B cell (primary cell): ENCODE measurements at regions not wholly inside any gene's neighbourhood (a gene's known extent, or its start where the extent isn't known, plus 50 kb on each side); places are given as distances from the start of the nearest gene placed in this dataset.

Source experiments
- ATAC-seq: fragments of 200-7000 bp; cut with Tn5 transposase; one replicate; pipeline ENCODE4 v1.10.0; 2021; ENCODE audit warnings: low read depth, mild to moderate bottlenecking, moderate number of reproducible peaks, moderate library complexity
- CTCF ChIA-PET: fragments of 350-600 bp; sonication (Branson Sonifier 250); formaldehyde crosslinking; loops from one replicate; lab custom pipeline; 2021; ENCODE audit warnings: antibody characterized with exemption, inconsistent platforms; lab: Charles Lee
- POLR2A ChIA-PET: fragments of 350-600 bp; sonication (Branson Sonifier 250); formaldehyde crosslinking; loops from one replicate; lab custom pipeline; 2021; ENCODE audit warnings: antibody characterized with exemption; lab: Charles Lee
- DNase-seq: peaks from one replicate; pipeline ENCODE4 v3.0.0; 2013
- H2AFZ ChIP-seq: 2 replicates; pipeline ENCODE4 v1.6.1; 2012; ENCODE audit warnings: mild to moderate bottlenecking, low read depth, low read length; ENCODE audit not compliant: insufficient read depth, poor library complexity, severe bottlenecking
- H3K27ac ChIP-seq, 2 donors: 1 replicate in 1 of 2; 2 replicates in 1 of 2; pipeline ENCODE4 v1.5.1; 2012 to 2013; ENCODE audit warnings: low read length in 2 of 2, mild to moderate bottlenecking in 2 of 2, moderate library complexity in 1 of 2
- H3K27me3 ChIP-seq, 4 experiments: fragments of 200-600 bp in 1 of 4; sonication (generic) in 1 of 4; replicated peaks in 1 of 4; 1 replicate in 2 of 4; 2 replicates in 2 of 4; pipeline versions ENCODE4 v1.6.1 to v1.7.0; 2013 to 2016; ENCODE audit warnings: low read length in 3 of 4, mild to moderate bottlenecking in 2 of 4, mixed read lengths in 1 of 4, moderate library complexity in 1 of 4; ENCODE audit not compliant: insufficient read depth in 4 of 4, control insufficient read depth in 3 of 4; ENCODE audit errors: control extremely low read depth in 1 of 4
- H3K36me3 ChIP-seq, 2 experiments: replicated peaks in 1 of 2; 1 replicate in 1 of 2; 2 replicates in 1 of 2; pipeline versions ENCODE4 v1.6.1 to v1.7.1; 2013; ENCODE audit warnings: low read length in 1 of 2; ENCODE audit not compliant: insufficient read depth in 2 of 2, control insufficient read depth in 1 of 2; ENCODE audit errors: control extremely low read depth in 1 of 2, extremely low read depth in 1 of 2
- H3K4me1 ChIP-seq, 2 donors: fragments of 200-600 bp in 1 of 2; sonication (generic) in 1 of 2; 1 replicate in 1 of 2; 2 replicates in 1 of 2; pipeline versions ENCODE4 v1.5.1 to v1.6.1; 2013 to 2017; ENCODE audit warnings: low read length in 2 of 2; ENCODE audit not compliant: control insufficient read depth in 2 of 2, insufficient read depth in 2 of 2
- H3K4me2 ChIP-seq: replicated peaks from 2 replicates; pipeline ENCODE3; 2012; ENCODE audit warnings: mild to moderate bottlenecking, low read depth, low read length; ENCODE audit not compliant: poor library complexity, severe bottlenecking
- H3K4me3 ChIP-seq, 5 experiments: fragments of 200-600 bp in 1 of 5; sonication (generic) in 1 of 5; 1 replicate in 3 of 5; 2 replicates in 2 of 5; pipeline versions ENCODE4 v1.5.1 to v1.7.0; 2011 to 2016; ENCODE audit warnings: low read length in 4 of 5, mild to moderate bottlenecking in 4 of 5, low read depth in 2 of 5, control low read depth in 1 of 5, moderate library complexity in 1 of 5; ENCODE audit not compliant: insufficient read depth in 1 of 5; ENCODE audit errors: control extremely low read depth in 1 of 5, extremely low read depth in 1 of 5
- H3K79me2 ChIP-seq: fragments of 200-600 bp; sonication (generic); one replicate; pipeline ENCODE4 v1.6.0; 2016; ENCODE audit warnings: low read length; ENCODE audit not compliant: control insufficient read depth, insufficient read depth
- H3K9ac ChIP-seq: fragments of 200-600 bp; sonication (generic); 2 replicates; pipeline ENCODE4 v1.6.1; 2017; ENCODE audit warnings: mild to moderate bottlenecking, low read length, moderate library complexity
- H3K9me3 ChIP-seq, 3 donors: one replicate each; pipeline versions ENCODE4 v1.6.1 to v1.7.1; 2013; ENCODE audit warnings: low read length in 2 of 3; ENCODE audit not compliant: control insufficient read depth in 2 of 3, insufficient read depth in 1 of 3; ENCODE audit errors: control extremely low read depth in 1 of 3
- H4K20me1 ChIP-seq: 2 replicates; pipeline ENCODE4 v1.6.0; 2012; ENCODE audit warnings: mild to moderate bottlenecking, low read length; ENCODE audit not compliant: insufficient read depth, control insufficient read depth, poor library complexity, severe bottlenecking
- H3K27ac Mint-ChIP-seq: one replicate; pipeline ENCODE4 v1.8.0; 2021; ENCODE audit warnings: mixed read lengths
- H3K27me3 Mint-ChIP-seq: one replicate; pipeline ENCODE4 v1.8.0; 2021; ENCODE audit warnings: mixed read lengths
- H3K4me1 Mint-ChIP-seq: one replicate; pipeline ENCODE4 v1.8.0; 2021; ENCODE audit warnings: mixed read lengths
- H3K4me3 Mint-ChIP-seq: one replicate; pipeline ENCODE4 v1.8.0; 2021; ENCODE audit warnings: mixed read lengths
- H3K9me3 Mint-ChIP-seq: one replicate; pipeline ENCODE4 v1.8.0; 2022; ENCODE audit warnings: mixed read lengths; ENCODE audit not compliant: insufficient read depth
- EZH2 ChIP-seq: IDR thresholded peaks from 2 replicates; pipeline ENCODE4 v1.6.1; 2012; ENCODE audit warnings: borderline replicate concordance, low read depth, mild to moderate bottlenecking, moderate library complexity, low read length; ENCODE audit not compliant: insufficient read depth, poor library complexity, severe bottlenecking
- WGBS: methylation state at CpG from one replicate; pipeline ENCODE4 v1.1.5; 2013; ENCODE audit warnings: missing lambda C conversion rate; ENCODE audit not compliant: insufficient coverage; 5-methylcytosine and 5-hydroxymethylcytosine counted together
- intact Hi-C: fragments of 100-400 bp; cut with micrococcal nuclease; formaldehyde crosslinking; loops from one replicate; pipeline ENCODE4 v1.10.0; 2022
- TF ChIP-seq, protein P1 (sequence below): fragments of 200-600 bp; IDR thresholded peaks from one replicate; pipeline ENCODE4 v1.8.0; 2022; ENCODE audit warnings: antibody characterized with exemption, mild to moderate bottlenecking

DNA sequence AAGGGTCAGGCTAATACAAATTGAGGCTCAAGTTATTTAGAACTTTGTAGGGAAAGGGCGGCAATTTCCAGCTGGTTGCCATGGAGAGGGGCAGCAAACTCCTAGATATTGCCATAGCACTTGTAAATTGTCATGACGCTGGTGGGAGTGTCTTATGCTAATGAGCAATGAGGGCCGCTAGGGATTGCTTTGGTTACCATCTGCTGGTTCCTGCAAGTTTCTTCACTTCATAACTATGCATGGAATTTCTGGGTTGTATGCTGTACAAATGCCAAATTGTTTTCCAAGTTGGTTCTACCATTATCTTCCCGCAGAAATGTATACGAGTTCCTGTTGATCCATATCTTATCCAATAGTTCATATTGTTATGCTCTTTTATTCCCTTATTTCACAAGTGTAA lies 1339.4 kb downstream of the EFNB2 start:
- TF ChIP-seq EZH2: no peak
- TF ChIP-seq, protein P1, sequence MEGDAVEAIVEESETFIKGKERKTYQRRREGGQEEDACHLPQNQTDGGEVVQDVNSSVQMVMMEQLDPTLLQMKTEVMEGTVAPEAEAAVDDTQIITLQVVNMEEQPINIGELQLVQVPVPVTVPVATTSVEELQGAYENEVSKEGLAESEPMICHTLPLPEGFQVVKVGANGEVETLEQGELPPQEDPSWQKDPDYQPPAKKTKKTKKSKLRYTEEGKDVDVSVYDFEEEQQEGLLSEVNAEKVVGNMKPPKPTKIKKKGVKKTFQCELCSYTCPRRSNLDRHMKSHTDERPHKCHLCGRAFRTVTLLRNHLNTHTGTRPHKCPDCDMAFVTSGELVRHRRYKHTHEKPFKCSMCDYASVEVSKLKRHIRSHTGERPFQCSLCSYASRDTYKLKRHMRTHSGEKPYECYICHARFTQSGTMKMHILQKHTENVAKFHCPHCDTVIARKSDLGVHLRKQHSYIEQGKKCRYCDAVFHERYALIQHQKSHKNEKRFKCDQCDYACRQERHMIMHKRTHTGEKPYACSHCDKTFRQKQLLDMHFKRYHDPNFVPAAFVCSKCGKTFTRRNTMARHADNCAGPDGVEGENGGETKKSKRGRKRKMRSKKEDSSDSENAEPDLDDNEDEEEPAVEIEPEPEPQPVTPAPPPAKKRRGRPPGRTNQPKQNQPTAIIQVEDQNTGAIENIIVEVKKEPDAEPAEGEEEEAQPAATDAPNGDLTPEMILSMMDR: no peak
- H4K20me1 ChIP-seq: no peaks in the 10 kb centered on the region
- H3K79me2 ChIP-seq: no peaks in the 10 kb centered on the region
- Mint-ChIP-seq H3K4me1 (no peaks in the 10 kb centered on the region), H3K9me3 (no peaks in the 10 kb centered on the region), H3K4me3 (no peak overlapping the region), H3K27ac (no peak overlapping the region), H3K27me3 (no peaks in the 10 kb centered on the region)
- intact Hi-C loops: no loop called here
- no peaks in the 10 kb centered on the region for H3K4me1 ChIP-seq
- H3K4me2 ChIP-seq: no peak overlapping the region
- no peaks in the 10 kb centered on the region for H3K27me3 ChIP-seq
- H3K9me3 ChIP-seq: no peaks in the 10 kb centered on the region
- ChIA-PET POLR2A (no interaction called here), CTCF (no interaction called here)
- H2AFZ ChIP-seq: no peak overlapping the region
- no peak overlapping the region for H3K9ac ChIP-seq
- ATAC-seq: no peak
- no peak overlapping the region for H3K27ac ChIP-seq
- 100% methylated on average over 2 of the region's 5 CpGs for WGBS
- H3K36me3 ChIP-seq: no peaks in the 10 kb centered on the region
- no peak overlapping the region for H3K4me3 ChIP-seq
- no peak for DNase-seq

DNA sequence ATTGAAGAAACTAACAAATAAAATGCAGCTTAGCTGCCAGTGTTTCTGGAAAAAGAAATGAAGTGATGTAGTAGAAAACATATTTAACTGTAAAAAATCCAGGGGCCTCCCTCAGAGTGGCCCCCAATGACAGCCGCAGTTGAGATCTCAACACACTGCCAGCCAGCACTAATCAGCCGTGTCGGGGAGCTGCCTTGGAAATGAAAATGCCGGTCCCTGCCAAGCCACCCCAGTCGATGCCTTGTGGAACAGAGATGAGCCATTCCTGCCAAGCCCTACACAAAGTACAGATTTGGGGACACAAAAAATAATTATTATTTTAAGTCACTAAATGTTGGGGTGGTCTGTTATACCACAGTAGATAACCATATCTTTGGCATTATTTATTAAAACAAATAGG lies 1342.4 kb downstream of the EFNB2 start:
- TF ChIP-seq, protein P1: no peak
- TF ChIP-seq EZH2: no peak
- Histone ChIP-seq H3K9me3 (no peaks in the 10 kb centered on the region), H3K27ac (no peak overlapping the region), H3K4me1 (no peaks in the 10 kb centered on the region), H3K36me3 (no peaks in the 10 kb centered on the region), H3K27me3 (no peaks in the 10 kb centered on the region), H3K9ac (no peak overlapping the region), H3K79me2 (no peaks in the 10 kb centered on the region), H3K4me2 (no peak overlapping the region), H3K4me3 (no peak overlapping the region), H2AFZ (no peak overlapping the region), H4K20me1 (no peaks in the 10 kb centered on the region)
- no peak for DNase-seq
- H3K27me3 Mint-ChIP-seq: no peaks in the 10 kb centered on the region
- ChIA-PET CTCF (no interaction called here), POLR2A (no interaction called here)
- WGBS: 100% methylated on average over 2 of the region's 5 CpGs
- H3K27ac Mint-ChIP-seq: no peak overlapping the region
- H3K4me1 Mint-ChIP-seq: no peaks in the 10 kb centered on the region
- H3K4me3 Mint-ChIP-seq: no peak overlapping the region
- intact Hi-C loops: no loop called here
- no peaks in the 10 kb centered on the region for H3K9me3 Mint-ChIP-seq
- no peak for ATAC-seq
